Uterus (tissue), 2 donors: ENCODE measurements at regions not wholly inside any gene's neighbourhood (a gene's known extent, or its start where the extent isn't known, plus 50 kb on each side); places are given as distances from the start of the nearest gene placed in this dataset.

Experiments used
- POLR2A ChIP-seq, 2 donors: fragments of 450-650 bp; IDR thresholded peaks; one replicate each; pipeline ENCODE4 v1.6.1; 2016; ENCODE audit warnings: antibody characterized with exemption in 2 of 2, mild to moderate bottlenecking in 1 of 2, moderate library complexity in 1 of 2
- TF ChIP-seq, protein P1 (sequence below), 4 experiments: fragments of 200-600 bp in 2 of 4; fragments of 450-650 bp in 2 of 4; sonication (generic) in 2 of 4; IDR thresholded peaks; one replicate each; pipeline ENCODE4 v1.5.1; 2016 to 2019; ENCODE audit warnings: antibody characterized with exemption in 4 of 4, mild to moderate bottlenecking in 2 of 4, moderate library complexity in 1 of 4

GRCh38 chr12:83859021-83859420, 1053.6 kb downstream of the SLC6A15 start:
- TF ChIP-seq, protein P1, sequence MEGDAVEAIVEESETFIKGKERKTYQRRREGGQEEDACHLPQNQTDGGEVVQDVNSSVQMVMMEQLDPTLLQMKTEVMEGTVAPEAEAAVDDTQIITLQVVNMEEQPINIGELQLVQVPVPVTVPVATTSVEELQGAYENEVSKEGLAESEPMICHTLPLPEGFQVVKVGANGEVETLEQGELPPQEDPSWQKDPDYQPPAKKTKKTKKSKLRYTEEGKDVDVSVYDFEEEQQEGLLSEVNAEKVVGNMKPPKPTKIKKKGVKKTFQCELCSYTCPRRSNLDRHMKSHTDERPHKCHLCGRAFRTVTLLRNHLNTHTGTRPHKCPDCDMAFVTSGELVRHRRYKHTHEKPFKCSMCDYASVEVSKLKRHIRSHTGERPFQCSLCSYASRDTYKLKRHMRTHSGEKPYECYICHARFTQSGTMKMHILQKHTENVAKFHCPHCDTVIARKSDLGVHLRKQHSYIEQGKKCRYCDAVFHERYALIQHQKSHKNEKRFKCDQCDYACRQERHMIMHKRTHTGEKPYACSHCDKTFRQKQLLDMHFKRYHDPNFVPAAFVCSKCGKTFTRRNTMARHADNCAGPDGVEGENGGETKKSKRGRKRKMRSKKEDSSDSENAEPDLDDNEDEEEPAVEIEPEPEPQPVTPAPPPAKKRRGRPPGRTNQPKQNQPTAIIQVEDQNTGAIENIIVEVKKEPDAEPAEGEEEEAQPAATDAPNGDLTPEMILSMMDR (IDR thresholded peaks at IDR 0.05): no peak
- TF ChIP-seq POLR2A (IDR thresholded peaks at IDR 0.05): no peak
